K562 (cell line): ENCODE measurements at regions not wholly inside any gene's neighbourhood (a gene's known extent, or its start where the extent isn't known, plus 50 kb on each side); places are given as distances from the start of the nearest gene placed in this dataset.

Experiments used
- ATAC-seq: fragments of 200-7000 bp; cut with Tn5 transposase; 3 replicates; pipeline ENCODE4 v1.9.1; 2020; ENCODE audit warnings: moderate library complexity
- BruUV-seq: library from RNA; stranded (reverse); fragments of 400-500 nt; replicated peaks from 2 replicates; lab custom pipeline; 2021; lab: Mats Ljungman, UMichigan
- CTCF ChIA-PET: fragments of 300-600 bp; formaldehyde crosslinking; extraction: SDS; loops from one replicate; lab custom pipeline; 2021; ENCODE audit warnings: low intra/inter-chr PET ratio; lab: Yijun Ruan, JAX
- POLR2A ChIA-PET: fragments of 300-600, 350-650 bp; sonication (Branson Sonifier 250); formaldehyde crosslinking; extraction: SDS; loops from one replicate; lab custom pipeline; 2021; ENCODE audit warnings: antibody characterized with exemption, inconsistent platforms; lab: Yijun Ruan, JAX
- DNase-seq, 4 experiments: peaks; one replicate each; pipeline versions ENCODE4 v3.0.0 to v3.0.0-alpha.2; 2011 to 2018; ENCODE audit warnings: low spot score in 3 of 4, mixed read lengths in 3 of 4; ENCODE audit errors: extremely low read depth in 1 of 4
- FAIRE-seq: peaks from 2 replicates; lab custom pipeline; 2011; peaks lifted over from hg19 to GRCh38; lab: Jason Lieb, UNC
- H2AFZ ChIP-seq: 2 replicates; pipeline ENCODE4 v1.6.0; 2011; ENCODE audit warnings: low read depth, low read length, control low read depth, inconsistent platforms
- H3K27ac ChIP-seq: fragments of 200-600 bp; 3 replicates; pipeline ENCODE4 v1.8.0; 2011; ENCODE audit warnings: low read depth, mild to moderate bottlenecking, control low read depth, inconsistent platforms, low read length, moderate library complexity, mixed read lengths; ENCODE audit errors: extremely low read depth
- H3K27me3 ChIP-seq, 2 experiments: fragments of 300-600 bp in 1 of 2; 2 replicates in 1 of 2; 3 replicates in 1 of 2; pipeline versions ENCODE4 v1.6.0 to v1.8.0; 2011; ENCODE audit warnings: inconsistent platforms in 2 of 2, low read length in 2 of 2, mild to moderate bottlenecking in 1 of 2, mixed read lengths in 1 of 2, moderate library complexity in 1 of 2; ENCODE audit not compliant: control insufficient read depth in 2 of 2, insufficient read depth in 2 of 2
- H3K36me3 ChIP-seq: fragments of 300-600 bp; 3 replicates; pipeline ENCODE4 v1.8.0; 2011; ENCODE audit warnings: mild to moderate bottlenecking, low read length, inconsistent platforms; ENCODE audit not compliant: control insufficient read depth, insufficient read depth
- H3K4me1 ChIP-seq, 2 experiments: fragments of 200-600 bp in 1 of 2; replicated peaks in 1 of 2; 2 replicates in 1 of 2; 3 replicates in 1 of 2; pipeline versions ENCODE4 v1.5.1 to v1.8.0; 2011; ENCODE audit warnings: inconsistent platforms in 2 of 2, low read length in 2 of 2, mild to moderate bottlenecking in 1 of 2, mixed read lengths in 1 of 2, moderate library complexity in 1 of 2; ENCODE audit not compliant: control insufficient read depth in 2 of 2, insufficient read depth in 2 of 2
- H3K4me2 ChIP-seq: 2 replicates; pipeline ENCODE4 v1.6.1; 2011; ENCODE audit warnings: low read length, control low read depth, inconsistent platforms, mixed read lengths; ENCODE audit not compliant: insufficient read depth
- H3K4me3 ChIP-seq: fragments of 200-600 bp; sonication (generic), shearing (Covaris generic); 2 replicates; pipeline ENCODE4 v1.5.1; 2016; ENCODE audit warnings: control low read depth, inconsistent platforms
- H3K79me2 ChIP-seq: fragments of 200-600 bp; 3 replicates; pipeline ENCODE4 v1.8.0; 2011; ENCODE audit warnings: low read length, inconsistent platforms; ENCODE audit not compliant: control insufficient read depth, insufficient read depth
- H3K9ac ChIP-seq, 2 experiments: 2 replicates each; pipeline versions ENCODE4 v1.6.0 to v1.6.1; 2011; ENCODE audit warnings: low read depth in 2 of 2, low read length in 2 of 2, control low read depth in 1 of 2, inconsistent platforms in 1 of 2, mild to moderate bottlenecking in 1 of 2, mixed read lengths in 1 of 2; ENCODE audit not compliant: insufficient read depth in 1 of 2
- H3K9me1 ChIP-seq: one replicate; pipeline ENCODE4 v1.6.0; 2011; ENCODE audit warnings: inconsistent platforms, mild to moderate bottlenecking, low read length, moderate library complexity; ENCODE audit not compliant: control insufficient read depth, insufficient read depth
- H3K9me3 ChIP-seq: replicated peaks from 2 replicates; pipeline ENCODE4 v1.5.1; 2011; ENCODE audit warnings: low read depth, low read length, inconsistent platforms; ENCODE audit not compliant: control insufficient read depth, insufficient read depth
- H4K20me1 ChIP-seq: replicated peaks from 2 replicates; pipeline ENCODE4 v1.6.1; 2011; ENCODE audit warnings: low read length, inconsistent platforms, mixed read lengths; ENCODE audit not compliant: control insufficient read depth, insufficient read depth
- ESRRA ChIP-seq: fragments of 450-650 bp; IDR thresholded peaks from 2 replicates; pipeline ENCODE4 v1.6.1; 2014; ENCODE audit warnings: low read depth, mild to moderate bottlenecking, moderate library complexity, borderline replicate concordance
- FOXP1 ChIP-seq: sonication (generic); formaldehyde crosslinking; IDR thresholded peaks from 2 replicates; pipeline ENCODE4 v1.8.0; 2022; ENCODE audit warnings: mild to moderate bottlenecking, missing genetic modification reagents
- GABPA ChIP-seq: fragments of 200-800 bp; sonication (Bioruptor generic); conservative IDR thresholded peaks from 2 replicates; pipeline ENCODE4 v1.6.1; 2016; ENCODE audit warnings: low read depth, missing genetic modification characterization, missing compliant biosample characterization
- GATAD2A ChIP-seq: fragments of 450-650 bp; IDR thresholded peaks from 2 replicates; pipeline ENCODE4 v1.6.1; 2017
- HDAC6 ChIP-seq: IDR thresholded peaks from 2 replicates; pipeline ENCODE4 v1.6.1; 2012; ENCODE audit warnings: low read depth, mild to moderate bottlenecking, control low read depth, inconsistent platforms, low read length, moderate library complexity
- HEY1 ChIP-seq: fragments of 250-450 bp; sonication (Bioruptor Pico); IDR thresholded peaks from 2 replicates; pipeline ENCODE4 v1.5.0; 2020; ENCODE audit warnings: mild to moderate bottlenecking, moderate library complexity, borderline replicate concordance
- HSF4 ChIP-seq: fragments of 250-450 bp; sonication (Bioruptor Pico); IDR thresholded peaks from 2 replicates; pipeline ENCODE4 v2.1.2; 2022; ENCODE audit warnings: mild to moderate bottlenecking, moderate library complexity, borderline replicate concordance
- LARP7 ChIP-seq: fragments of 450-650 bp; IDR thresholded peaks from 2 replicates; pipeline ENCODE4 v1.6.1; 2016
- MCM2 ChIP-seq: fragments of 450-650 bp; IDR thresholded peaks from 2 replicates; pipeline ENCODE4 v1.6.1; 2017; ENCODE audit warnings: low read depth, mild to moderate bottlenecking
- MXI1 ChIP-seq: IDR thresholded peaks from 2 replicates; pipeline ENCODE4 v1.6.1; 2011; ENCODE audit warnings: low read depth, mild to moderate bottlenecking, improper control_type of control experiment, low read length
- NBN ChIP-seq: fragments of 450-650 bp; IDR thresholded peaks from 2 replicates; pipeline ENCODE4 v1.6.1; 2016; ENCODE audit warnings: low read depth, mild to moderate bottlenecking
- PHF8 ChIP-seq: fragments of 200-600 bp; sonication (generic); IDR thresholded peaks from 2 replicates; pipeline ENCODE4 v1.6.1; 2012; ENCODE audit warnings: mixed run types, mild to moderate bottlenecking, inconsistent platforms, low read length, moderate library complexity, borderline replicate concordance
- RFX1 ChIP-seq: fragments of 450-650 bp; IDR thresholded peaks from 2 replicates; pipeline ENCODE4 v1.6.1; 2016; ENCODE audit warnings: mild to moderate bottlenecking, moderate library complexity
- RFX5 ChIP-seq: IDR thresholded peaks from 2 replicates; pipeline ENCODE4 v1.6.1; 2011; ENCODE audit warnings: low read depth, mild to moderate bottlenecking, improper control_type of control experiment, low read length
- SMAD1 ChIP-seq: fragments of 150-350 bp; IDR thresholded peaks from 2 replicates; pipeline ENCODE4 v1.6.1; 2014; ENCODE audit warnings: low read length, low read depth; ENCODE audit not compliant: partially characterized antibody
- SOX6 ChIP-seq: fragments of 450-650 bp; IDR thresholded peaks from 2 replicates; pipeline ENCODE4 v1.6.1; 2014; ENCODE audit warnings: mild to moderate bottlenecking
- ZNF24 ChIP-seq: fragments of 450-650 bp; IDR thresholded peaks from 2 replicates; pipeline ENCODE4 v1.6.1; 2016
- ZNF696 ChIP-seq: fragments of 250-450 bp; sonication (Bioruptor Pico); conservative IDR thresholded peaks from 2 replicates; pipeline ENCODE4 v1.4.0; 2020; ENCODE audit warnings: mild to moderate bottlenecking, moderate library complexity
- ZZZ3 ChIP-seq: fragments of 450-650 bp; IDR thresholded peaks from 2 replicates; pipeline ENCODE4 v1.6.1; 2016; ENCODE audit warnings: antibody characterized with exemption, mild to moderate bottlenecking, moderate library complexity
- WGBS: fragments of 100-300 bp; shearing (Covaris generic); methylation state at CpG from one replicate; pipeline ENCODE4 v1.1.6; 2016; ENCODE audit warnings: low coverage, mixed read lengths; ENCODE audit not compliant: insufficient coverage; ENCODE audit errors: missing lambda C conversion rate; 5-methylcytosine and 5-hydroxymethylcytosine counted together
- in situ Hi-C: fragments of 300-500 bp; cut with MboI; formaldehyde crosslinking; loops from 4 replicates; pipeline ENCODE4 v1.15.0; 2018; ENCODE audit warnings: inconsistent platforms, mixed read lengths
- intact Hi-C: fragments of 100-400 bp; cut with micrococcal nuclease; formaldehyde crosslinking; loops from 2 replicates; pipeline ENCODE4 v1.14.2; 2022

DNA sequence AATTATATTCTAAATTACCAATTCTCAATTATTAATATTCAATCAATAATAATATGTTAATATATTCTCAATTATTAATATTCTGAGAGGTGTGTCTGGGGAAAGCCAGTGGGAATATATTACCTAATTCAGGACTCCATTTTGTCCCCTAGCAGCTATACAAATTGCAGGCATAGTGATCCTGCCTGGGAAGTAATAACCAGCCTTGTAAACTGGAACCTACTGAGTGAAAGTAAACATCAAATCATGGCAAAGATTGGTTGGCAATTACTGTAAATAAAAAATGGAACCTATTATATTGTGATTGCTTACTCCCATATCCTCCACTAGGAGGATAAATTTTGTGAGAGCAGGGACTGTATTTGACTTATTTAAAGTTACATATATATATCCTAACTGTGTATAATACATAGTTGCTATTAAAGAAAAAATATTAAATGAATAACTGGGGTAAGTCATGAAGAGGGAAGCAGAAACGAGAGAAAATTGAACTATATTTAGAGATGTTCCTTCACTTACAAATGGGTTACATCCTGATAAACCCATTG lies 150.5 kb upstream of the ELL2 start:
- no peaks in the 10 kb centered on the region for H4K20me1 ChIP-seq
- H3K27ac ChIP-seq: no peak overlapping the region
- no peak for ATAC-seq
- no peak overlapping the region for H2AFZ ChIP-seq
- no peaks in the 10 kb centered on the region for H3K27me3 ChIP-seq
- H3K36me3 ChIP-seq: no peaks in the 10 kb centered on the region
- no peak overlapping the region for H3K9ac ChIP-seq
- no peaks in the 10 kb centered on the region for H3K79me2 ChIP-seq
- intact Hi-C loops: no loop called here
- H3K9me1 ChIP-seq: no peaks in the 10 kb centered on the region
- ChIA-PET POLR2A (no interaction called here), CTCF (no interaction called here)
- FAIRE-seq: no peak
- no peak for DNase-seq
- no peak overlapping the region for H3K4me2 ChIP-seq
- in situ Hi-C loops: no loop called here
- BruUV-seq: no TSS peak
- 0% methylated on average over 1 of the region's 1 CpG for WGBS
- no peak overlapping the region for H3K4me3 ChIP-seq
- H3K9me3 ChIP-seq: no peaks in the 10 kb centered on the region
- no peaks in the 10 kb centered on the region for H3K4me1 ChIP-seq
- TF ChIP-seq ZZZ3 (no peak), SOX6 (no peak), HDAC6 (no peak)

DNA sequence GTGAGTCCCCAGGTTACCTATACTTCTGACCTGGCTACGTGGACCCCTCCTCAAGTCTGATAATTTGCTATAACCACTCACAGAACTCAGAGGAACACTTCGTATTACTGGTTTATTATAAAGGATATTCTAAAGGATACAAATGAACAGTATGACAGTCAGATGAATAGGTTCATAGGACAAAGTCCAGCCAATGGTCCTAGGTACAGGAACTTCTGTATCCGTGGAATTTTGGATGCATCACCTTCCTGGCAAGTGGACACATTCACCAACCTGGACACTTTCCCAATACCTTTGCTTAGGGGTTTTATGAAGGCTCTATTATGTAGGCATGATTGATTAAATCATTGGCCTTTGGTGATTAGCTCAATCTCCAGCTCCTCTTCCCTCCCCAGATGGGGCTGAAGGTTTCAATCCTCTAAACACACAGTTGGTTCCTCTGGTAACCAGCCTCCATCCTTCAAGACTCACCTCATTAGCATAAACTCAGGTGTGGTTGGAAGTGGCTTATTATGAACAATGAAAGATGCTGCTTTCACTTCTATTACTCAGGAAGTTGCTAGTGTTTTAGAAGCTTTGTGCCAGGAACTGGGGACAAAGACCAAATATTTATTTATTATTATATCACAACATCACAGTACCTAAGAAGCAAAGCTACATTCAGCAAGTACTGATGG lies 149.6 kb upstream of the ELL2 start:
- 0% methylated on average over 3 of the region's 3 CpGs for WGBS
- POLR2A ChIA-PET: interaction anchor here (0.7 to 1.2 kb wide), 2 partner anchors 8 to 41 kb away, joined by 3 read pairs; no protein-coding TSS in a partner anchor
- Histone ChIP-seq H3K27ac (no peak overlapping the region), H2AFZ (no peak overlapping the region), H3K27me3 (no peaks in the 10 kb centered on the region), H3K4me1 (no peaks in the 10 kb centered on the region), H3K36me3 (no peaks in the 10 kb centered on the region), H3K9me1 (no peaks in the 10 kb centered on the region), H3K9me3 (no peaks in the 10 kb centered on the region), H3K4me2 (no peak overlapping the region), H4K20me1 (no peaks in the 10 kb centered on the region), H3K79me2 (no peaks in the 10 kb centered on the region), H3K4me3 (no peak overlapping the region), H3K9ac (no peak overlapping the region)
- no TSS peak for BruUV-seq
- DNase-seq: no peak
- CTCF ChIA-PET: no interaction called here
- no peak for TF ChIP-seq GATAD2A
- TF ChIP-seq MCM2: no peak
- no peak for TF ChIP-seq PHF8
- no peak for TF ChIP-seq NBN
- TF ChIP-seq RFX1: no peak
- no peak for TF ChIP-seq RFX5
- TF ChIP-seq MXI1: no peak
- no peak for TF ChIP-seq GABPA (tag)
- no peak for TF ChIP-seq ESRRA
- TF ChIP-seq SMAD1: no peak
- no peak for TF ChIP-seq LARP7
- TF ChIP-seq HEY1 (CRISPR knock-in tag): no peak
- TF ChIP-seq ZNF696 (CRISPR knock-in tag): no peak
- TF ChIP-seq FOXP1 (CRISPR knock-in tag): no peak
- no peak for TF ChIP-seq HSF4 (CRISPR knock-in tag)
- no peak for TF ChIP-seq ZNF24
- intact Hi-C loops: no loop called here
- no peak for ATAC-seq
- in situ Hi-C loops: no loop called here
- FAIRE-seq: no peak
